Stimulated activated CD8-positive, alpha-beta memory T cell treated with anti-CD3 and anti-CD28 coated beads, Interleukin-15, amount 100 ng/mL, for 1 hour (primary cell): ENCODE measurements at regions not wholly inside any gene's neighbourhood (a gene's known extent, or its start where the extent isn't known, plus 50 kb on each side); places are given as distances from the start of the nearest gene placed in this dataset.
"Not testable (repeated sequence)": the region's sequence is repeated elsewhere in the genome, so short reads cannot be mapped to it uniquely, and the experiment has no call there.

Experiments
- DNase-seq: peaks from one replicate; pipeline ENCODE4 v3.0.0-alpha.2; 2020; ENCODE audit warnings: low read depth

DNA sequence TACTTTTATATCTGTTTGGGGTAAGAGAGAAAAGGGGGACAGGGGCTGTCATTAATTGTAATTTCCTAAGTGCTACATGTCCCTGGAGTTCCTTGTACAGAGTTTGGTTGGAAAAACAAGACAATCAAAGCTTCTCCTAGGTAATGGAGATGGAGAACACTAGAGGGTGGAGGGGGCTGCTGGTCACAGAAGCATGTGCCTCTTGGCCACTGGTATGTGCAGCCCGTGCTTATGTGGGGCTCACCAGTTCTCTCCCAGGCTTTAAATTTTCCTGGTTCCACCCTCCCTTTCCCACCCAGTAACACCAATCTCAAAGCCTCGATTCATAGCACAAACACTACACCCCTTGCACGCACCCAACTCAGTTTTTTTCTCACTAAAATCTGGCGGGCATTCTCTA lies 165.6 kb downstream of the SAMD5 start:
- DNase-seq, result no peak

DNA sequence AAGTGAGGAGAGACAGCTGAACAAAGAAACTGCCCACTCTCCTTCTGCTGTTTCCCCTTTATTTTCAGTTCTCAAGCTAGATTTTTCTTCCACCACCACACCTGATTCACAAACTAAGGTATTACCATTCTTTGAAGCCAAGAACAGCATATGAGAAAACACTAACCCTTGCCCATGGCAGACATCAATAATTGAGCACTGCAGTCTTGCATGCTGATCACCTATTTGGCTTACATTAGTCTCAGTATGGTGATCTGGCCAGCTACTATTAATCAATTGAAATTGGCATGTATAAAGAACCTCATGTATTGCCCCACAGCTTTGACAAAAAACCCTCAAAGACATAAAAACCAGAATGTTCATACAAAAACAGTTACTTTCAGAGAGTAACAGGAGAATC lies 166.3 kb downstream of the SAMD5 start:
- no peak for DNase-seq

DNA sequence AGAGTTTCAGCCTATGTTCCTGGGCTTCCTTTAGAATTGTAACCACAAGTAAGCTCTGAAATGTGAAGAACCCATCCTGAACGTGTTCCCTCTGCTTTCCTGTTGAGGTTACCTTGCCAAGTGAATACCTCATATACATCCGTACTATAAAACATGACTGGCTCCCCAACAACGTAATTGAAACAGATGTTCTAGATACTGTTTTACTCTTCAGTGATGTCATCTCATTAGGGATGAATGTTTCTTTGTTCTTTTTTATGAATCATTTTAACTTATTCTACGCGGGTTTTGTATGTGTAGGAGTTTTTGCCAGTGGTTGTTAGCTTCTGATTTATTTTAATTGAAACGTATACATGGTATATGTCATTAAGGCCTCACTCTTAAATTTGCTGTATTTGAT lies 166.8 kb downstream of the SAMD5 start:
- DNase-seq, result no peak

DNA sequence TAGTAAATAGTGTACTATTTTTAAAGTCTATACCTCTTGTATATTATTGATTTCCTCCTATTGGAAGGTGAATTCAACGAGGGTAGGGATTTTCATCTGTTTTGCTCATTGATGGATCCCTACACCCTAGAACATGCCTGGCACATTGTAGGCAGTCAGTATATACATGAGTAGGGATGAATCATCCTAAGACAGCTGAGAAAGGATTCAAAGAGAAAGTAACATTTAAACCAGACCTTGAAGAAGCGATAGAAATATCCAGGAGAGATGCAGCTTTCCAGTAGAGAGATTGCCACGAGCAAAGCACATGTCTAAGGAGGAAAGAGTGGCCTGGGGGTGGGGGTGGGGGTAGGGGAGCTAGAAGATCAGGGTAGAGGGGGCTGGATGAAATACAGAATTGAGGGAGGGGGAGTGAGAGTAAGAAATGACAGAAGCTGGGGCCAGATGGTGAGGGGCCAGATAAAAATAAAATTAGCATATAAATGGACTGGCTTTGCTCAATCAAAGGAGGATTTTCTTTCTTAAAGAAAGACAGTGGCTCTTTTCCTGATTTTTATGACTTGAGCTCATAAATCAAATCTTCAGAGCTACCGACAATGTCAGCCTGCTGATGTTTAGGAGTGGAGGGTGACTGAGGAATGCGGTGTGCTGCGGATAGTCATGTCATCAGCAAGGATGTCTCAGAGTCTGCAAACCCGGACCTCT lies 168.2 kb downstream of the SAMD5 start:
- DNase-seq, result no peak

DNA sequence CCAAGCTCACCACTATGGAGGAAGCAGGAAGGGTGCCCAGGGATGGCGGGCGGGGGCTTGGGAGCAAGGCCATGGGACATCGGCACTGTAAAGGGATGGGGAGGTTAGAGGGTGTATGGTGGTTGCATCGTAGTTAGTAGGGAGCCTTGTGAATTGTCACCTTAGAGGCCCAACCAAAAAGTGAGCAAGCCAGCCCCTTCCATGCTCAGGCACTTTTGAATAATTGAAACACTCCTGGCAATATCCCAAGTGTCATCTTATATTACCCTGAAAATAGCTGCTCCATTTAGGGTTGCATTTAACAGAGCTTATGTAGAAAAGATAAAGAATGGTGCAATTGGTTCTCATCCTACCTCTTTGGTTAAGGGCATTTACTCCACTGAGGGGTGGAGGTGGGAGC lies 169.2 kb downstream of the SAMD5 start:
- DNase-seq, result no peak

DNA sequence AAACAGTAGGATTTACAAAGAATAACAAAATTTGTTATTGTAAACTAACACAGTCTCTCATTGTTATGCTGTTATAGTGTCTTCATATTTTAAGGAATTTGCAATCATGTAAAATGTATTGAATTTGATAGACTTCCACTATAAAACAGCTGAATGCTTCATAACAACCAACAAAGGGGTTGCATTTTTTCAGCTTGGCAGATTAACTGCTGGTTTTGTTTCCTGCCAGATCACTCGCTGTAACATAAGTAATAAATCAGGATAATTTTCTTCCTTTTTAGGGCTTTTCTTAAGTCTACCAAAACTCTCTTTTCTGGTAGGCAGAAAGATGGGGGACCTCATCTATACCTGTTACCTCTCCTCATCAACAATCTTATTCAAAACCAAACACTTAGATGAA lies 169.8 kb downstream of the SAMD5 start:
- no peak for DNase-seq

DNA sequence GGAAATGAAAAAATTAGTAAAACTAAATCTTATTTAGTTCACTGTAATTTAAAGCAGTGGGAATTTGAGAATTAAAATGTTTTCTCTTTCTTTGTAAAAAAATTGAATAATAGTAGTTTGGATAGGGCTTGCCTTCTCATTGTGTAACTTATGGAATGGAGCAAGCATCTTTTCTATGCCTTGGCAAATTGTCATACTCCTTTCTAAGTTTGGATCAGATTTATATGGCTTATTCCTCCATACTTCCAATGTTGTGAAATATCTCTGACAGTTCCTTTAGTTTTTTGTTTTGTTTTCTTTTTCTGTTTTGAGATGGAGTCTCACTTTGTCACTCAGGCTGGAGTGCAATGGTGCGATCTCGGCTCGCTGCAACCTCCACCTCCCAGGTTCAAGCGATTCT lies 176.4 kb downstream of the SAMD5 start:
- DNase-seq, result no peak

DNA sequence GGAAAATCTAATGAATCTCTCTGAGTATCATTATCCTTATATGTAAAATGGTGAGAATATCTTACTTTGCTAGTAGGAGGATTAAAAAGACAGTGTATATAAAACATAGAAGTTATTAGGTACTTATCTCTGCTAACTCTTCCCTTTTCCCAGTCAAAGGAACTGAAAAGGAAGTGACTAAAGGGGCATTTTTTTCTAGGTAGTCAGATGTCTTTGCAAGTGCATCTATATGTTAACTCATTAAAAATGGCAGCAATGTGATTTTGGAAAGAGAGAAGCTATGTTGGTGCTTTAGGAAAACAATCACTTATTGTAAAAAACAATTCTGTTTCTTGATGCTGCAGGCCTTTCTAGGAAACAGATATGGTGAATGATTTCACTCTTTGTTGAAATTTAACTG lies 180.9 kb downstream of the SAMD5 start:
- no peak for DNase-seq

DNA sequence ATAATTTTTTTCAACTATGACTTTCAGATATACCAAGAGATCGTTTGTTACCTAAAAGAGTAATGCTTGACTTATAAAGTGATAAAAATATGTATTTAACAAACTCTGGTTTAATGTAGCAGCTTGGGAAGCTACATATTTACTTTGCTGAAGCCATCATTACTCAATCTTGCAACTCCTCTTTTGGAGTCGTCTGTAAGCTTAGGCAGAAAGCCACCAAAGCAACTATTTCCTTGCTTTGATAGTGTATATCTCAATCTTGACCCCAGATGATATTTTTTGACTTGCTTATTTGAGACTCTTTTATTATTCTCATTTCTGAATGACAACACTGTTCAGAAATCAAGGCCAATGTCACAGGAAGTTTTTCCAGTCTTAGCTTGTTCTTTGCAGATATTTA lies 183.0 kb downstream of the SAMD5 start:
- no peak for DNase-seq

DNA sequence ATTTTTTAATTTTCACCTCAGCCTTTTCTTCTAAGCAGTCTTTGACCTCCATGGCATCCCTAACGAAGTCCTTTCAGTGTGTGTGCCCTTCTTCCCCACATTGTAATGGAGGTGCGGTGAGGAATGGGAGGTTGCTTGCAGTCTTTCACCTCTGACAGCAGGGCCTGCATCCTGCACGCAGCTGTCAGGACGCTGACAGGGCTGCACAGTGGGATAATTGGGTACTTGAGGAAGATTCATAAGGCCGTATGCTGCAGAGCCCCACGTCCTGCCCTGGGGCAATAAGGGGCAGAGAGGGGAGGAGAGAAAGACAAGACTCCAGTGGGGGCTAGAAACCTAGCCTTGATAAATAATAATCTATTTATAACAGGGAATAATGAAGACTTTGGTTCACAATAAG lies 184.7 kb downstream of the SAMD5 start:
- no peak for DNase-seq

DNA sequence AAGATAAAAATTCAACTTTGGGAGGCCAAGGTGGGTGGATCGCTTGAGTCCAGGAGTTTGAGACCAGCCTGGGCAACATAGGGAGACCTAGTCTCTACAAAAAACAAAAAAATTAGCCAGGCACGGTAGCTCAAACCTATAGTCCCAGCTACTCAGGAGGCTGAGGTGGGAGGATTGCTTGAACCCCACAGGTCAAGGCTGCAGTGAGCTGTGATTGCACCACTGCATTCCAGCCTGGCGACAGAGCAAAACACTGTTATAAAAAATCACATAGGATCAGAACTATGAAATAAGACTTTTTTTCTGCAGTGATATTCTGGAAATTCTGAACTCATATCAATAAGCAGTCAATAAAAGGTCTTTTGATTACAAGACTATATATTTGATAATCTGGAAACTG lies 186.1 kb downstream of the SAMD5 start:
- not testable (repeated sequence) for DNase-seq

DNA sequence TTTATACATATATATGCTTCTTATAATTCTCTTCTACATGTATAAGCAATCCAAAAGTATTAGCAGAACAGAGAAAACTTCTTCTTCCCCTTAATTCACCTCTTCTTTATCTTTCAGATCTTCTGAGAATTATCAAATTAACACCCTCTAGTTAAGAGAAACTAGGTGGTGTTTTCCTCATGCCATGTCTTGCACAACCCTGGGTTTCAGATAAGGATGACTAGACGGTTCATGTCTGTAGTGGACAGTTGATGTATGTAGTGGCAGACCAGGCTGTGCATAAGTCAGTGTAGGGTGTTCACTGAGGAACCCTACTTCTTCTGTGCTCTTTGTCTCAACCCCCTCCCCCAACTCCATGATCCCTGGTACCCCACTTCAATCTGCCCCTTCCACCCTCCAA lies 187.3 kb downstream of the SAMD5 start:
- no peak for DNase-seq

DNA sequence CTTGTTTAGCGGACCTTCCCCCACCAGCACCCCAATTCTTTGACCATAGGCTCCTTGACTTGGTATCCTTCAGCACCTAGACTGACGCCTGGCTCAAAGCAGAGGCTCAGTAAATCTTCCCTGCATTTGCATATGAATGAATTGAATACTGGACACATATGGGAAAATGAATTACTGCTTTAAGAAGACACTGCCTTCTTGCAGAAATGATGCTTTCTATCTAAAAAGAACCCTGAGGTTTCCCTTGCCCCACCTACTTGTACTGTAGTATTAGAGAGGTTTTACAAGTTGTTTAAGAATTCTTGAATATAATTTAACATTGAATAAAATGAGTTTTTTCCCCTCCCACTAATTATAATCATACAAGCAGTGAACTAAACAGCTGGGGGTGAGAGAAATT lies 190.7 kb downstream of the SAMD5 start:
- DNase-seq, result no peak

DNA sequence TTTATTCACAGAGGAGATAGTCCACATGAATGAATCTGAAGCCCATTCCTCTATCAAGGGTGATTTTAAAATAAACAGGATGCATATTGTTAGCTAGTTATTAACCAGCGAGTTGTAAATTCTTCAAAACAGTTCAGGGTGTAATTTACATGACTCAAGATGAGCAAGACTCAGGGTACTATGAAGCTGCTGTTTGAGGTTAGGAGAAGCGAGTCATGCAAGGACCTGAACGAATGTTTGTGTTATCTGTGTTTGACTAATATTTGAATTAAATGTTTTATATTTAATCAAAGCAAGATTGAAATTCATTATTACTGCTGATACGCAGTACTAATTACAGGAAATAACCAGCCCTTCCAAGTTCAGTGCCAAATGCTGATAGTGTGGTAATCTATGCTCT lies 191.1 kb downstream of the SAMD5 start:
- no peak for DNase-seq

DNA sequence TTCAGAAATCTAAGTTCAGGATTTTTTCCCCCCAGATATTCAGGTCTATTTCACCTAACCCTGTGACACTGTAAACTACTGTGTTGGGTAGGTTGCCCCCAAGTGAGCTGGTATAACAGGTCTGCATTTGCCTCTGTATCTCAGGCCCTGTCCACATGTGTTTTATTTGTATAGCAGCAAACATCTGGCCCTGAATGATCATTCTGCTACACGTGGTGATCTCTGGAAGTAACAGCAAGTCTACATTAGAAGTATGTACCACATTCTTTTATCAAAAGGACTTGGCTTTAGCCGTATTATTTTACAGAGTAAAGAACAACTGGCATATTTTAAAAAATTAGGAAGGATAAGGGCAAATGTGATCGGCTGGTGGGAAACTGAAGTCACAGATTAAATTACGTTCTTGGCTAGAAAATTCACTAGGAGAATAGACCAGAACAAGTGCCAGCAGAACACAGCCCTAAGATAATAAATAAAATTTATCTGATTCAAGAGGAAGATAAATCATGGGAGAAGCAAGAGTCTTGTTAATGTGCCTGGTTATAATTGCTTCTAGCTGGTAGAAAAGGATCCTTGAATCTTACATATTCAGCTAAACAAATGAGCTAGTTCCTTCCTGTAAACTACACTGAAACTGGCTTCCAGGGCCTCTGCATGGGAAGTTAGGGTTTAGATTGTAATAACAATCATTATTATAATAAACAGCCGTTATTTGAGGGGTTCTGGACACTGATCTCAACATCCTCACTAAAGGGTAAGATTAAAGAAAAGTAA lies 192.1 kb downstream of the SAMD5 start:
- DNase-seq, result no peak

DNA sequence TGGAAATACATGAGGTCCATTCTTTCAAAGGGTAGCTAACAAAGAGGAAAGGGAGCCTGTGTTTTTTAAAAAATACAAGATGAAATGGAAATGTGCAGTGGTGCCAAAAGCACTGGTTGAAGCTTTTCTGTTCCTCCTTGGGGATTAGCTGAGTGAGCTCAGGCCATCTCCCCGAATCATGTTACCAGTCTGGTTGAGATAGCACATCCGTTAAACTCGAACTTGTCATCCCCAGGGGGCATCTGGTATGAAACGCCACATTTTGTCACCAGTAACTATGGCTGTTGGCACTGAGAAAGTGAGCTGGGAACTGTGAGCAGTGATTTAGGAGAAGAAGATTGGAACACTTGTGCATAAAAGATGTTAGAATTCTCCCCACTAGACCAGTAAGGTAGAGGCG lies 196.2 kb downstream of the SAMD5 start:
- no peak for DNase-seq

DNA sequence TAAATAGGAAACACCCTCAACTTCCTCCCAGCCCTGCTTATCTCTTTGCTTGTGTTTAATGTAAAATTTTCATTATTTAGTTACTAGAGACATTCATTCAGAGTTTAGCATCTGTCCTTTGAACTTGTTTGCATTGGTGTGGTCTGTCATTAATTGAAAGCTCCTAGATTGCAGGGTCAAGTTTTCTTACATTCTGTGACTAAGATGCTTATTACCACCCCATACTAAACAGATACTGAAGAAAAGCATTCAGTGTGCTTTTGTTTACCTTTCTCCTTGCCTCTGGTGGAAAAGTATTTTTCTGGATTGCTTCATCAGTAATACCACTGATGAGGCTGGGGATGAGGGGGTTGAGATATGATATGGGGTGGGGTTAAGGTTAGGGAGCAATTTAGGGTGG lies 199.0 kb downstream of the SAMD5 start:
- no peak for DNase-seq

DNA sequence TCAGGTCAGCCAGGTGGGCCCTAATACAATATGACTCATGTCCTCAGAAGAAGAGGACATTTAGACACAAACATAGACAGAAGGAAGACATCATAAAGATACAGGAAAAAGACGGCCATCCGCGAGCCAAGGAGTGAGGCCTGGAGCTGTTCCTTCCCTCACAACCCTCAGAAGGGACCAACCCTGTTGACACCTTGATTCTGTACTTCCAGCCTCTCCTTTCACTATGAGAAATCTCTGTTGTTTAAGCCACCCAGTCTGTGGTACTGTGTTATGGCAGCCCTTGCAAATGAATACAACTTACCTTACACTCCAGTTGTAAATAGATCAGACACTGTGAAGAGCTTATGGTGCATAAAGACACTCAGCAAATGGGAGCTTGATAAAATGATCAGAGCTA lies 199.7 kb downstream of the SAMD5 start:
- DNase-seq, result no peak

DNA sequence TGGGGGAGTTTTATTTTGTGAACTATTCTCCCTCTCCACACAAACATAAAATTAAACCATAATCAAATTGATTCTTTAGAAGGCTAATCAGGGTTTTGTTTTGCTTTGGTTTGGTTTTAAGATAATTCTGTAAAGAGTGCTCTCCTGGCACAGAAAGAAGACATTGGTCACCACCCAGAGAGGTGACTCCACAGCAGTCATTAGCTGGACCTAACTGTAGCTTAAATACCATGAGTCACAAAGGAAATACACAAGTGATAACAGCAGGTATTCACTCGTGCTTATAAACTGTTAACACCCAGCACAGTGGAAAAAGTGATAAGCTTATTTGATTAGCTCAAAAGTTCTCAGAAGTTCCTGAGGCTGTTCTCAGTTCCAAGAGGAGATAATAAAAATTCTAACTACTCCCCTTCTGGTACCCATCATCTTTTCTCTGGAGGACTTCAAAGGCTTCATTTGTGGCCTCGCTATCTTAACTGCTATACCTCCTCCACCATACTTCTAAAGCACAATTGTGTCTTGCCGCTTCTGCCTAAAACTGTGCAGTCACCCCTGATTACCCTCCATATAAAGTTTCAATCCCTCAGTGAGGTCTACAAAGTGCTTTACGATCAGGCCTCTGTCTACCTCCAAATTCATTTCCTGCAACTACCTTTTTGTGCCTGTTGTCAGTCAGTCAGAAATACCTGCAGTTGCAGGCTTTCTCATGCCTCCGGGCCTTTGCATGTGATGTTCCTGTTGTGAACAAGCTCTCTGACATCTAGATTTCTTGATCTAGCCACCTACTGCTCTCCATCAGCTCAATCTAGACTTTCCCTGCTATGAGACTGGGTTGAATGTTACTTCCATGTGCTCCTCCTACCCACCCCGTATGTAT lies 201.1 kb downstream of the SAMD5 start:
- no peak for DNase-seq

DNA sequence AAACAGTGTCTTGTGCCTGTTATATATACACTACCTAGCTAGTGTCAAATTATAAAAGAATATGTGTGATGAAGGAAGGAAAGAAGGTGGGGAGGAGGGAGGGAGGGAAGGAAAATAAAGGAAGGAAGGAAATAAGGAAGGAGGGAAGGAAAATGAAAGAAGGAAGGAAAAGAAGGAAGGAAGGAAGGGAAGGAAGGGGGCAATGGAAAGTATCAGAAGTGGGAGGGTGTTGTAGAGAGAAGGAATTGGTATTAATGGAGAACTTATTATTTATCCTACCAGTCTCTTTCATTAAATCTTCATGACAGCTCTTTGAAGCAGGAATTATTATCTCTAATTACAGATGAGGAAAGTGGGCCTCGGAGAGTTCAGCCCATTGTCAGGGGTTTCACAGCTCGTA lies 202.4 kb downstream of the SAMD5 start:
- no peak for DNase-seq

DNA sequence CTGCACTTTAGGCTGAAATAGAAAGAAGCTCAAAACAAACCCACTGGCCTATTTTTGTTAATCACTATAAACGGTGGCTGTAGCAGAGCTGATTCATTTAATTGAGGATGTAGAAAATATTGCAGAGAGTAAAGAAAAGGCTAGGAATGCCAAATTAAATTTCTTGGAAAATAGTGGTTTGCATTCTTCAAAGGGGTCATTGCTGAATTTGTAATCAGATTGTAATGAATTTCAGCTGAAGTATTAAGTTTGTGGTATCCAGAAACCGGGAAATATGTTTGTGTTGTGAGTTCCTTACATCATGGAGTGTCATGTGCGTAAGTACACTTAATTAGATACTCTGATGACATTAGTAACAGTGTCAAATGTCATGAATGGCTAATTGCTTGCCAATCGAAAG lies 203.0 kb downstream of the SAMD5 start:
- no peak for DNase-seq

DNA sequence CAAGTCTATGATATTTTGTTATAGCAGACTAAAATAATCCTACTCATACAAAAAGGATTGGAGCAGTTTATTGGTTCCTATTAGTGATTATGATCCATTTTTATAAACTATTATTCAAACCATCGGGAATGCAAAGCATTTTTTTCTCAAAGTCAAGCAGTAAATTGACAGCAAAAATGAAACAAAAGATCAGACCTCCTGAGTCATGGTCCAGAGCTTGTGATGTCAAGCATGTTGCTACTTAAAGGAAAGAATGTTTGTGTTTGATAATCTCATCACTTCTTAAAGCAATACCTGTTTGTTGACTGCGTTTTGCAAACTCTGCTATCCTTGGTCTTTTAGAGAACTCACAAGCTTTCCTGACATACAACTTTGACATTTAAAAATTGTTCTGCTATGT lies 204.4 kb downstream of the SAMD5 start:
- no peak for DNase-seq

DNA sequence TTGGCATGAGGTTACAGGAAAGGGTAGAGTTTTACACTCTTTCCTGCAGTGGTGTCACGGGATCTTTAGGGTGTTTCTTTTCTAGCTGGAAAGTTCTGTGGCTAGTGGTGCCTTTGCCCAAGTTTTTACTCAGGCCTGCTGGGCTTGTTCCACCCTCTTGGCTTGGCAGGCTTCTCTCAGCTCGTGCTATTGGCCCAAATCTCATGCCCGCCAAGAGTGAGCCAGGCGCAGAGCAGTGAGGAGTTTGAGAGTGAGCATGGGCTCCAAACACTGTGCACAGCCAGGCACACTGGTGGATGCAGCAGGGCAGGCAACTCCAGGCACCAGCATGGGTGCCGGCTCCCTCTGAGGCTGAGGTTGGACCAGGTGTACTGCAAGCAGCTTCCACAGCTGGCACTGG lies 206.5 kb downstream of the SAMD5 start:
- no peak for DNase-seq
